Neutrophil (primary cell): ENCODE measurements at regions not wholly inside any gene's neighbourhood (a gene's known extent, or its start where the extent isn't known, plus 50 kb on each side); places are given as distances from the start of the nearest gene placed in this dataset.

Experiments
- H3K27ac ChIP-seq: fragments of 200-600 bp; sonication (generic); 2 replicates; pipeline ENCODE4 v1.5.1; 2016; ENCODE audit warnings: mild to moderate bottlenecking, moderate library complexity
- H3K27me3 ChIP-seq: fragments of 200-600 bp; sonication (generic); 2 replicates; pipeline ENCODE4 v1.6.0; 2016; ENCODE audit warnings: mild to moderate bottlenecking
- H3K36me3 ChIP-seq: fragments of 200-600 bp; sonication (generic); 2 replicates; pipeline ENCODE4 v1.5.1; 2017
- H3K4me1 ChIP-seq, 2 experiments: fragments of 200-600 bp in 1 of 2; sonication (generic) in 1 of 2; 1 replicate in 1 of 2; 2 replicates in 1 of 2; pipeline versions ENCODE4 v1.5.1 to v1.6.1; 2013 to 2016; ENCODE audit warnings: low read depth in 1 of 2, low read length in 1 of 2, mild to moderate bottlenecking in 1 of 2, moderate library complexity in 1 of 2; ENCODE audit not compliant: control insufficient read depth in 1 of 2, insufficient read depth in 1 of 2
- H3K4me3 ChIP-seq, 2 experiments: fragments of 200-600 bp in 1 of 2; sonication (generic) in 1 of 2; 1 replicate in 1 of 2; 2 replicates in 1 of 2; pipeline ENCODE4 v1.5.1; 2013 to 2016; ENCODE audit warnings: low read depth in 1 of 2, low read length in 1 of 2, mild to moderate bottlenecking in 1 of 2, moderate library complexity in 1 of 2
- H3K9me3 ChIP-seq: fragments of 200-600 bp; sonication (generic); 2 replicates; pipeline ENCODE4 v1.5.1; 2016
- CTCF ChIP-seq: fragments of 200-600 bp; sonication (generic); IDR thresholded peaks from 2 replicates; pipeline ENCODE4 v1.5.1; 2016; ENCODE audit warnings: antibody characterized with exemption

DNA sequence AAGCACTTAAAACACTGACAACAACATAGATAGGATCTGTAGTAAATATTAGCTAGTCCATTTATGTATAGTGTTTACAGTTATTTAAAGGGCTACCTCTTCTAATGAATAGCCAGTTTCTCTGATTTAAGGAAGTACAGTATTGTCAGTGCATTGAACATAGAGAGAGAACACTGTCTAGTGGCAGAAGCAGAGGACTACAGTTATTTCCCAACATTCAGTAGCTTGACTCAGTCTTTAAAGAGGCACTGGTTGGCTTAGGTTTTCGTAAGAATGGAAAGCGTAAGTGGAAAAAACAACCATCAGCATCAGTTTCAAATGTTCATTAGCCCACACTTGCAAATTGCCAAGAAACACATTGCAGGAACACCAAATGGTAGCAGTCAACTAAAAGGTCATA is 125.0 kb upstream of the HMGA2 start:
- H3K27ac ChIP-seq = no peak overlapping the region

DNA sequence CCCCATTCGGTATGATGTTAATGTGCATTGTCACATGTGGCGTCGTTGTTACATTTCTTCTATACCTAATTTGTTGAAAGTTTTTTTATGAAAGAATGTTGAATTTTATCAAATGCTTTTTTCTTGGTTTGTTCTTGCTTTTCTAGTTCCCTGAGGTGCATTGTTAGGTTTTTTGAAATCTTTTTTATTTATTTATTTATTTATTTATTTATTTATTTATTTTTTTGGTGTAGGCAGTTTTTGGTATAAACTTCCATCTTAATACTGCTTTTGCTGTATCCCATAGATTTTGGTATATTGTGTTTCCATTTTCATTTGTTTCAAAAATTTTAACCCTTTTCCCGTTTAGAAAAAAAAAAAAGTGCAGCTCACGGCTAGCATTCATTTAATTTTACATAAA is 121.1 kb upstream of the HMGA2 start:
- no peak for TF ChIP-seq CTCF
- Histone ChIP-seq H3K27ac (no peak overlapping the region), H3K4me1 (no peaks in the 10 kb centered on the region), H3K27me3 (no peaks in the 10 kb centered on the region), H3K36me3 (no peaks in the 10 kb centered on the region), H3K9me3 (no peaks in the 10 kb centered on the region), H3K4me3 (no peak overlapping the region)

More for the DNA sequence above, 125.0 kb upstream of the HMGA2 start:
- no peaks in the 10 kb centered on the region for H3K36me3 ChIP-seq
- H3K4me1 ChIP-seq = no peaks in the 10 kb centered on the region
- peaks cover 15% of the 10 kb centered on the region for H3K27me3 ChIP-seq
- TF ChIP-seq CTCF = no peak
- H3K4me3 ChIP-seq = no peak overlapping the region
- no peaks in the 10 kb centered on the region for H3K9me3 ChIP-seq

GRCh38 chr12:65705380-65705876 is 118.9 kb upstream of the HMGA2 start:
- no peaks in the 10 kb centered on the region for H3K36me3 ChIP-seq
- no peaks in the 10 kb centered on the region for H3K9me3 ChIP-seq
- H3K27me3 ChIP-seq = no peaks in the 10 kb centered on the region
- TF ChIP-seq CTCF = no peak
- no peaks in the 10 kb centered on the region for H3K4me1 ChIP-seq
- H3K27ac ChIP-seq = no peak overlapping the region
- H3K4me3 ChIP-seq = no peak overlapping the region

DNA sequence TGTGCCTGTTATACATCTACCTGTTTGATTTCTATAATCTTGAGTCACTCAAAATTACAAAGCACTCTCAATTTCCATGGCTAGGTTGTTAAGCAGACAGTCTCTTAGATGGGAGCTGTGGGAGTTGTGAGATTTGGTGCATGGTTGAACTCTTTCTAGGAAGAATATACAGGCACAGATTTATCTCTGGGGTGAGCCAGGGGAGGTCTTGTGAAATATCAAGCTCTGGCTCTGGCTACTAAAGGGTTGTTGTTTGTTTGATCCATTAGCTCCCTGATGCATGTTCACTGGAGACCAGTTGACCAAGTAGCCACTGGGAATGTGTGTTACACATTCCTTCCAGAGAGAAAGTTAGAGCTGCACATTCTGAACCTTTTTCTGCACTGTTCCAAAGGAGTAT is 117.2 kb upstream of the HMGA2 start:
- TF ChIP-seq CTCF = no peak
- Histone ChIP-seq H3K36me3 (no peaks in the 10 kb centered on the region), H3K27ac (no peak overlapping the region), H3K4me1 (no peaks in the 10 kb centered on the region), H3K9me3 (no peaks in the 10 kb centered on the region), H3K4me3 (no peak overlapping the region), H3K27me3 (no peaks in the 10 kb centered on the region)

DNA sequence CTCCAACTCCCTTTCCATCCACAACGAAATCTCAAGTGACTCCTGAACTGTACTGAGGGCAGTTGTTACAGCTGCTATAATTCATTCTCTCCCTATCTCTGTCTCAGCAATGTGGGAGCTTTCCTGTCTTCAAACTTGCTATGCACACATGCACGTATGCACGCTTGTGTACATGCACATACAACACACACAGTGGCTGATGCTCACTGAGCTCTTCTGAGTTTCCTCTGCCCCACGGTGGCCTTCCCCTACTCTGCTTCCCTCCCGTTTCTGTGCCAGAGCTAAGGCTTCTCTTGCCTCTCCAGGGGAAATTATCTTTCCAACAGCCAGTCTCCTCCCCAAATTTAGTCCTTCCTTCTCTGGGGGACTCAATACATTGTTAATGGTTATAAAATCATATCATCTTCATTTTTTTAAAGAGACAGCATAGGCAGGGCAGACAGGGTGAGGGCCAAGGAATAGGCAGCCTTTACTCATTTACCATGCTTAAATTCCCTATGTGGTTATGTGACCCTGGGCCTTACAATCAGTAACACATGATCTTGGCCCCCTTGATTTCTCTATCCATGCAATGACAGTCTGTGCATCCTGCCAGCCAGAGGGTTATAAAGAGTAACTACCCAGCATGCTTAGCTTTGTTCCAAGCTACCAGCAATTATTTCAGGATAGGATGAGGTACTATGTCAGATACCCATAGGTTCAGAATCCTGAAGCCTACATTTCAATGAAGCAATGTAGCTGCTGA is 111.9 kb upstream of the HMGA2 start:
- H3K27me3 ChIP-seq = no peaks in the 10 kb centered on the region
- no peak overlapping the region for H3K27ac ChIP-seq
- no peak for TF ChIP-seq CTCF

More for the DNA sequence above, 111.9 kb upstream of the HMGA2 start:
- no peak overlapping the region for H3K4me3 ChIP-seq
- no peaks in the 10 kb centered on the region for H3K9me3 ChIP-seq
- no peaks in the 10 kb centered on the region for H3K36me3 ChIP-seq
- H3K4me1 ChIP-seq = no peaks in the 10 kb centered on the region
